Fibroblast of skin of left quadriceps (primary cell): ENCODE measurements at regions not wholly inside any gene's neighbourhood (a gene's known extent, or its start where the extent isn't known, plus 50 kb on each side); places are given as distances from the start of the nearest gene placed in this dataset.

Experiments used
- DNase-seq, 2 experiments: peaks; one replicate each; pipeline ENCODE4 v3.0.0-alpha.2; 2013; ENCODE audit warnings: low read depth in 2 of 2

DNA sequence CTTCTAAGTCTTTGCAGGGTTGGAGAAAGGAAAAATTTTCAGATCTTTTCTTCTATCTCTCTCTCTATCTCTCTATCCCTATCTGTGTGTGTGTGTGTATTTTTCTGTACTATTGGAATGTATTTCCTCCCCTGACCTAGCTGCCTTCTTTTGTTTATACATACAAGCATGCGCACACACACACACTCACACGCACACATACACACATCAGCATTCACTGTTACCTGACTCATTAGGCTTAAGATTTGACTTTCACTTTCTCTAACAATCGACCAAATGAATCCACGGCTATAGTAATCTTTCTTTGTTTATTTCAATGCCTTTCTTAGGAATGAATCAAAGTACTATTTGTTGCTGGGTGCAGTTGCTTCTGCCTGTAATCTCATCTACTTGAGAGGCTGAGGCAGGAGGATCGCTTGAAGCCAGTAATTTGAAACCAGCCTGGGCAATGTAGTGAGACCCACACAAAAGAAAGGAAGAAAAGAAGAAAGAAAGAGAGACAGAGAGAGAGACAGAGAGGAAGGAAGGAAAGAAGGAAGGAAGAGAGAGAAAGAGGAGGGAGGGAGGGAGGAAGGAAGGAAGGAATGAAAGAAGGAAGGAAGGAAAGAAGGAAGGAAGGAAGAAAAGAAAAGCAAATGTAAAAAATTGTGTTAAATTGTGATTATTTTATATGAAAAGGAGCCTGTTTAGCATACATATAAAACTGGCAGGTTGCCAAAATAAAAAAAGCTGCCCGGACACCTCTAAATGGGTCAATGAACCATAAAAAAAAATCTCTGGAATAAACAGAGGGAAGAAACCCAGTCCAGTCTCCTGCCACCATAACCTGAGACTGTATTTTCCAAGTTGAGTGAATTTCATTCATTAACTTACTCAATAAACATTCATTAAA lies 206.8 kb downstream of the ZNF326 start:
- no peak for DNase-seq

GRCh38 chr1:90200646-90201205 lies 205.8 kb downstream of the ZNF326 start:
- no peak for DNase-seq

- DNase-seq, result no peak
Measured at GRCh38 chr1:90198616-90199332, 203.9 kb downstream of the ZNF326 start.

- no peak for DNase-seq
Measured at GRCh38 chr1:90193116-90193515, 198.2 kb downstream of the ZNF326 start.

GRCh38 chr1:90192408-90192807 lies 197.5 kb downstream of the ZNF326 start:
- no peak for DNase-seq

- DNase-seq, result no peak
Measured at GRCh38 chr1:90190523-90190922, 195.6 kb downstream of the ZNF326 start.

DNA sequence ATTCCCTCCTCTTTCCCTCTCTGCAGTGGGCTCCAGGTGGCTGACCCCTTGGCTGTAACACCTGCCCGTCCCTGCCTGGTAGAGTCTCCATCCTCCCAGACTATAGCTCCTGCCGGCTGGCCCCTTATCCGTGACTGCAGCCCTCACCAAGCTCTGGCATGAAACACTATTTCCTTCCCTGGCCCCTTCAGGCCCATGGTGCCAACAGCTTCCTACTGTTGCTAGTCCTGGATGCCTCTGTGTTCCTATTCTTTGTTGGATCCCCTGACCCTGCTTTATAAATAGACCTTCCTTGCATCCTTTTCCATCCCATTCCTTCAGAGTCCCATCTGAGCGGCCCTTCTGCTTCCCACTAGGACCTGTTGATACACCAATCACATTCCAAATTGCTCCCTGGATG lies 195.0 kb downstream of the ZNF326 start:
- DNase-seq, result no peak

DNA sequence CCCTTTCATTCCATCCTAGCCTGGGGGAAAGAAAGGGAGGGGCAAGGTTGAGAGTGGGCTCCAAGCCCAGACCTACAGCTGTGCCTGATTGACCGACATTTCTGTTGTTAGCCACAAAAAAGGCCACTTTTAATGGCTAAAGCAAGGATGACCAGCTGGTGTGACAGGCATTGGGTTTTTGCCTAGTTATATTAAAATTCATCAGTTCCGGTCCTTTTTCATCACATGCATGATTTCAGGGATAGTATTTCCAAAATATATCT lies 192.3 kb downstream of the ZNF326 start:
- DNase-seq, result no peak

DNA sequence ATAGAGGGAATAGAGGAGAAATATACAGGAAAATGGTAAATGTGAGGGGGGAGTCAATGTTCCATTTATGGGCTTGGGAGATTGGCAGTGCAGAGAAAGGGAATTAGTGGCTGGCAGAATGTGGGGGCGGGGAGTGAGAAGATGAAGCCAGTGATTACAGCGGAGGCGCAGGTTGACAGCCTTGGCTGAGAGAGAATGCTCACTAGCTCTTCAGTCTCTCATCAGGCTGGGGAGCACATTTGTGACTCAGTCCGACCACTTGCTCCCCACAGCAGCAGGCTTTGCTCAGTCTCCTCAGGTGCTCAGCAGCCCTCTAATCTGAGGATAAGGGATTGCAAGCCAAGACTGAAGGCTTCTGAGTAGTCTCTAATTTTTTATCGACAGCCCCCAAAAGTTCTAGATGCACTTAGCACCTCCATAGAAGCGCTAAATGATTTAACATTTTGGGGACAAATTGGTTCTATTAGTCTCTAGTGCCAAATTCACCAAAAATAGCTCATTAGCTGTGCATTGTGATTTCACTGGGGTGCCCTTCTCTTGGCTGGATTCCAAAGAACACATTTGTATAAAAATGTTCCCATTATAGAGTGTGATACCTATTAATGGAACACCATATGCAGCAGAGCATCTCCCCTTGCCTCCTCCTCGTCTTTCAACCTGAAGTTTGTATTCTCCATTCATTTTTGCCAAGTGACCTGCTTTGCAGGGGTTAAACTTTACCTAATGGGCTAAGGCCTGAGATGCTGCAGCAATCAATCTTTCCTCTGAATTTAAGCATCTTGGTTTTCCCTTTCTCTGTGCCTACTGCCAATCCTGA lies 191.8 kb downstream of the ZNF326 start:
- DNase-seq, result no peak

DNA sequence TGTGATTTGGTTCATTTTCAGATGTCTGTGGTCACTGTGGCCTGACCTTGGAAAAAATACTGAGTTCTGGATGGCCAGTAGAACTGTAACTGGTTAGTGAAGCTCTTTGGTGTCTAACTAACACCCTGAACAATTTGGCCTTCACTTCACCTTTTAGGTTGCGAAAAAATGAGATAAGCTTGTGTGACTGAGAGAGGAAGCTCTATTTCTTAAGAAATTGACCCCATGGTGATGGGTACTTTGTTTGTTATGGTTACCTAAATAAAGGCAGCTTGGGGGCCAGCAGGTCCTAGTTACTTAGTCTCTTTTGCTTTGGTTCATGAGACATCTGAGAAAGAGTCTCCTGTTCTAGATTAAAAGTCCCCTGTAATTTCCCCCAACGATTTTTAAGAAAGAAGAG lies 181.6 kb downstream of the ZNF326 start:
- no peak for DNase-seq

DNA sequence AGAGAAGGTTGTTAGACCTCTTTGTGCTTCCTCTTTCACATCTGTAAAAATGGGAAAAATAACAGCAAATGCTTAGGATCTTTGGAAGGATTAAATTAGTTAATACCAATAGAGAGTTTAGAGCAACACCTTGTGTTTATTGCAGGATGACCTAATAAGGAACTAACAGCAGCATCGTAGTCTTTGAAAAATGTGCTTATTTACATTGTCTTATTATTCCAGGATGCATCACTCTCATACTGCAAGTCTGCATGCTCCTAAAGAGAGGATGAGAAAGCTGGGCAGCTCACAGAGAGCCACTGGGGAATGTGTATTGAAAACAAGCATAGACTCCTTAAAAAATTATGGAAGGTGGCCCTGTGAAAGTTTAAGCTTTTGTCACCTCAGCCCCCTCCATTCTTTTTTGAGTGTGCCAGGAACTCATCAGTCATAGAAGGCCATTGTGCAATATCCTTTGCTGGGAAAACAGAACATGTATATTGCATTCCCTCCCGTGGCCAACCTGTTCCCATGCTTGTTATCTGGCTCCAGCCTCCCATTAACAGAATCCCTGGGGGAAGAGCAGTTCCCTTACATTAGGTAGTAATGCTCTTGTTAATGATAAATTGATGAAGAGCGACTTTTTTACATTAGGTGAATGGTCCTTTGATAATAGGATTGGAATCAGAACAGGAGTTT lies 180.7 kb downstream of the ZNF326 start:
- DNase-seq, result no peak

- no peak for DNase-seq
Measured at GRCh38 chr1:90174246-90174645, 179.3 kb downstream of the ZNF326 start.

- no peak for DNase-seq
Measured at GRCh38 chr1:90162216-90162615, 167.3 kb downstream of the ZNF326 start.

- no peak for DNase-seq
Measured at GRCh38 chr1:90161625-90162024, 166.7 kb downstream of the ZNF326 start.

- no peak for DNase-seq
Measured at GRCh38 chr1:90155721-90156487, 161.0 kb downstream of the ZNF326 start.

DNA sequence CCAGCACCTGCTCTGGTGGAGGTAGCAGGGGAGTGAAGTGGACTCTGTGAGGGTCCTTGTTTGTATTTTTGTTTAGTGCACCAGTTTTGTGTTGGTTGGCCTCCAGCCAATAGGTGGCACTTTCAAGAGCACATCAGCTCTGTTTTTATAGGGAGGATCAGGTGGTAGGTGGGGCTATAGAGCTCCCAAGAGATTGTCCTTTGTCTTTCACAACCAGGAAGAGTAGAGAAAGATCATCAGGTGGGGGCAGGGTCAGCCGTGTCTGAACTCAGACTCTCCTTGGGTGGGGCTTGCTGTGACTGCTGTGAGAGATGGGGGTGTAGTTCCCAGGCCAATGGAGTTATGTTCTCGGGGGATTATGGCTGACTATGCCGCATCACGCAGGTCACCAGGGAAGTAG lies 159.8 kb downstream of the ZNF326 start:
- no peak for DNase-seq

DNA sequence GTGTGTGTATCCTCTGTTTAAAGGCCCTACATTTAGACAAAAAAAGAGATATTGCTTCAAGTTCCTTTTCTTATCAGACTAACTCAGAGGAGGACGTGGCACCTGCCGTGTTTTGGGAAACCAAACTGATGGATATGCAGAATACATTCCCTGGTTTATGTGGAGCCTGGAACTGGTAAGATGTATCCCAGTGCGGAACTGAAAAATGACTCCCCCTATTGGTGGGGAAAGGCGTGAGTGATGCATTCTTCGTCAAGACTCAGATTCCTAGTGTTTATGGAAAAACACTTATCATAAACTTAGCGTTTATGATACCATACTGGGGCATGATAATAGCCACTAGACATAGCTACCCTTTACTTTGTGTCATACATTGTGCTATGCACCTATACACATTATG lies 154.2 kb downstream of the ZNF326 start:
- DNase-seq, result no peak

- no peak for DNase-seq
Measured at GRCh38 chr1:90147093-90147492, 152.2 kb downstream of the ZNF326 start.

DNA sequence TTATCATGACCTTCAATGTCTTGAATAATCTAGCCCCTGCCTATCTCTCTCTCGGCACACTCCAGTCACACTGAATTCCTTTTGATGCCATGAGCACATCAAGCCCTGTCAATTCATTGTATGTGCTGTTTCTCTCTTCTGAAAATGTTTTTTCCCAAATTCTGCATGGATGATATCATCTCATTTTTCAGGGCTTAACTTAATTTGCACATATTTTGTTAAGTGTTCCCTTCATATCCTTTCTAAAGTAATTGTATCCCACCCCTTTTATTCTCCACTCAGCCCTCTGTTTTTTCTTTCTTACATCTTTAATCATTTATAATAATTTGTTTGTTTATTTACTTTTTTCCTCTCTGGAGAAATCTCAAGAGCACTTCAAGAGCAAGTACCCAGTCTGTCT lies 149.9 kb downstream of the ZNF326 start:
- no peak for DNase-seq

DNA sequence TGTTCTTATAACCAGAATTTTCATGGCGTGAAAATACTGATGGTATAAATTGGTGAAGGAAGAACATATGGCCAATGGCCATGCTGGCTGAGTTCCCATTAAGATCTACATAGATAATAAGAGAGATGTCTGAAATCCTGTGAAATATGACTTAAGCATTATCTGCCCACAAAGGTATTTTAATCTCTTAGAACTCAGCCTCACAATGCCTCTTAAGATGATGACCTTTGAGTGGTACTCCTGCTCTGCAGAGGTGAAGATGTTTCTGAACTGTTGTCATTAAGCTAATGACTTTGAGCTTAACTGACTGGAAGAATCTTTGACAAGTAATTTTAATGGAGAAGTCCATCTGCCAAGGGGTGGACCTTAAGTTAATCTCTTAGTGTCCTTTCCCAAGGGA lies 148.7 kb downstream of the ZNF326 start:
- no peak for DNase-seq

GRCh38 chr1:90142697-90143096 lies 147.8 kb downstream of the ZNF326 start:
- DNase-seq, result no peak
